Sigmoid colon (tissue), 4 donors: ENCODE measurements at regions not wholly inside any gene's neighbourhood (a gene's known extent, or its start where the extent isn't known, plus 50 kb on each side); places are given as distances from the start of the nearest gene placed in this dataset.

Experiments
- POLR2AphosphoS5 ChIP-seq, 4 donors: sonication (generic); formaldehyde crosslinking; IDR thresholded peaks; one replicate each; pipeline ENCODE4 v1.6.1; 2017; ENCODE audit warnings: antibody characterized with exemption in 4 of 4
- TF ChIP-seq, protein P1 (sequence below), 4 experiments: fragments of 450-650 bp in 3 of 4; fragments of 200-600 bp in 1 of 4; IDR thresholded peaks; one replicate each; pipeline ENCODE4 v1.5.1; 2016 to 2019; ENCODE audit warnings: antibody characterized with exemption in 4 of 4, mild to moderate bottlenecking in 3 of 4, moderate library complexity in 2 of 4

DNA sequence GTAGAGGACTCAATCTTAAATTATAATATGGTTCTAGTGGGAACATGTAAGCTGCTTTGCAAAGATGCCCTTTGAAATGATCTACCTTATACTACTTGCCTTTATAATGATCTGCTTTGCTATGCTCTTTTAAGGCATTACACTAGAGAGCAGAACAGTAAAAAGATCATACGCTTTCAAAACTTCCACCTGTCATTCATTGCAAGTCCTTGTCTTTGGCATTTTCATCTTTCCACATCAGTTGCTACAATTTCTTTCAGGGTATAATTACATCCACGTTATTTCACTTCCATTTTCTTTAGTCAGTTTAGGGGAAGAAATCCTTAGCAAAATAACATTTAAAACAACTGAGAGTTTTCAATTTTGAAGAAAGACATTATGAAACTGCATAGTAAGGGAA is 80.3 kb downstream of the ACTBL2 start:
- TF ChIP-seq, protein P1, sequence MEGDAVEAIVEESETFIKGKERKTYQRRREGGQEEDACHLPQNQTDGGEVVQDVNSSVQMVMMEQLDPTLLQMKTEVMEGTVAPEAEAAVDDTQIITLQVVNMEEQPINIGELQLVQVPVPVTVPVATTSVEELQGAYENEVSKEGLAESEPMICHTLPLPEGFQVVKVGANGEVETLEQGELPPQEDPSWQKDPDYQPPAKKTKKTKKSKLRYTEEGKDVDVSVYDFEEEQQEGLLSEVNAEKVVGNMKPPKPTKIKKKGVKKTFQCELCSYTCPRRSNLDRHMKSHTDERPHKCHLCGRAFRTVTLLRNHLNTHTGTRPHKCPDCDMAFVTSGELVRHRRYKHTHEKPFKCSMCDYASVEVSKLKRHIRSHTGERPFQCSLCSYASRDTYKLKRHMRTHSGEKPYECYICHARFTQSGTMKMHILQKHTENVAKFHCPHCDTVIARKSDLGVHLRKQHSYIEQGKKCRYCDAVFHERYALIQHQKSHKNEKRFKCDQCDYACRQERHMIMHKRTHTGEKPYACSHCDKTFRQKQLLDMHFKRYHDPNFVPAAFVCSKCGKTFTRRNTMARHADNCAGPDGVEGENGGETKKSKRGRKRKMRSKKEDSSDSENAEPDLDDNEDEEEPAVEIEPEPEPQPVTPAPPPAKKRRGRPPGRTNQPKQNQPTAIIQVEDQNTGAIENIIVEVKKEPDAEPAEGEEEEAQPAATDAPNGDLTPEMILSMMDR (IDR thresholded peaks at IDR 0.05): no peak
- TF ChIP-seq POLR2AphosphoS5 (IDR thresholded peaks at IDR 0.05): no peak
